ENCODE measurements at regions not wholly inside any gene's neighbourhood (a gene's known extent, or its start where the extent isn't known, plus 50 kb on each side); places are given as distances from the start of the nearest gene placed in this dataset.
"Not testable (repeated sequence)": the region's sequence is repeated elsewhere in the genome, so short reads cannot be mapped to it uniquely, and the experiment has no call there.

DNA sequence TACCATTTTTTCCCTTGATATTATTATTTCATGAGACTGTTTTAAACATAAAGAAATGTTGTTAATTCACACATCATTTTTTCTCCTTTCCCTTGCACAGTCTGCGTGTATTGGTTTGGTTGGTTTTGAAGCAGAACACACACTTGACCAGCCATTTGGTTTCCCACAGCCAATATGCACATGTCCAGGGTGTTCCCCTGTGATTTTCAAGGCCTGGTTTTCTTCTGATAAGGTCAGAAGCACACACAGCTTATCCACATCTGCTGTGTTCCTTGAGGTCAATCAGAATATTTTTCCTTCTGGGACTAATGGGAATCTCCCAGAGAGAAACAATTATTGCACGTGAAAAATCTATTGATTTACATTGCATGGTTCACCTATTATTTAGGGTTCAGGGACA lies 103.2 kb upstream of the EFEMP1 start:
- no peak overlapping the region for H3K4me3 Mint-ChIP-seq
- no peak for DNase-seq
- H3K27ac Mint-ChIP-seq: no peak overlapping the region
- H3K36me3 Mint-ChIP-seq (ENCODE audit: low read depth): no peaks in the 10 kb centered on the region
- CTCF ChIA-PET: no interaction called here
- H3K9me3 Mint-ChIP-seq (ENCODE audit: insufficient read depth): no peaks in the 10 kb centered on the region
- ATAC-seq: no peak
- H3K4me1 Mint-ChIP-seq (ENCODE audit: low read depth): no peaks in the 10 kb centered on the region
- POLR2A ChIA-PET: no interaction called here
- no peaks in the 10 kb centered on the region for H3K27me3 Mint-ChIP-seq (ENCODE audit: low read depth)

DNA sequence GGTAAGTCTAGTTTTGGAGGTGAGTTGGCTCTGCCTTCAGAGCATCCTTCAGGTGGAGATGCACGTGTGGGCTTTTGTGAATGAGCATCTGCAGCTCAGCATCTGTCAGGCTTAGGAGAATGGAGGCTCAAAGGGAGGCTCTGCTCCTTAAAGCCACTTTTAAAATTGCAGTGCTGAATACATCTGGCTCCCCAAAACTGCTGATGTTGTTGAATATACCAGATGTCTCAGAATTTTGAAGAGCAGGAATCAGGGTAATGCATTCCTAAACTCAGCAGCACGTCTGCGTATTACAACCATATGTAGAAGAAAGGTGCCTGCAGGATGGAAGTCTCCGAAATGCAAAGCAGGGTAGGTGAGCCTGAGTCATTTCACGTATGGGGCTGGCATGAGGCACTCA lies 106.5 kb upstream of the EFEMP1 start:
- ATAC-seq: no peak
- CTCF ChIA-PET: no interaction called here
- no peak for DNase-seq
- H3K4me3 Mint-ChIP-seq: no peak overlapping the region
- no peaks in the 10 kb centered on the region for H3K4me1 Mint-ChIP-seq (ENCODE audit: low read depth)
- POLR2A ChIA-PET: no interaction called here
- H3K27me3 Mint-ChIP-seq (ENCODE audit: low read depth): no peaks in the 10 kb centered on the region
- H3K27ac Mint-ChIP-seq: no peak overlapping the region
- no peaks in the 10 kb centered on the region for H3K9me3 Mint-ChIP-seq (ENCODE audit: insufficient read depth)
- no peaks in the 10 kb centered on the region for H3K36me3 Mint-ChIP-seq (ENCODE audit: low read depth)

GRCh38 chr2:56030901-56031300 lies 107.3 kb upstream of the EFEMP1 start:
- Mint-ChIP-seq H3K4me1 (ENCODE audit: low read depth) (no peaks in the 10 kb centered on the region), H3K27ac (no peak overlapping the region), H3K4me3 (no peak overlapping the region), H3K9me3 (ENCODE audit: insufficient read depth) (no peaks in the 10 kb centered on the region), H3K27me3 (ENCODE audit: low read depth) (no peaks in the 10 kb centered on the region), H3K36me3 (ENCODE audit: low read depth) (no peaks in the 10 kb centered on the region)
- no peak for ATAC-seq
- ChIA-PET POLR2A (no interaction called here), CTCF (no interaction called here)
- no peak for DNase-seq

DNA sequence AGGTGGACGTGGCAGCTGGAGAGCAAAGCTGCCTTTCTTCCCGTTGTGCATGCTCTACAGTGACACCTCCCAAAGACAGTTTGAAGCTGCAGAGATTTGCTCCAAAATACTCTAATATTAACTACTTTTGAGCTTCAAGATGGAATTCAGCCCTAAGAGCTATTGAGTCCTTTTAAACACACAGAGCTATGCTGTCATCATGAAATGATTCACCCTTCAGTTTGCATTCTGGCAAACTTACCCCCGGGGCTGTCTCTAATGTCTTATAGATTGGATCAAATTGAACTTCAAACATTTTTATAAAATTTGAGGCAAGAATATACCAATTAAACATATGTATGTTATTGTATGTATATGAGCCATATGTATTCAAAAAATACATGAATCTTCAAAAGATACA lies 110.7 kb upstream of the EFEMP1 start:
- H3K36me3 Mint-ChIP-seq (ENCODE audit: low read depth): no peaks in the 10 kb centered on the region
- no peaks in the 10 kb centered on the region for H3K9me3 Mint-ChIP-seq (ENCODE audit: insufficient read depth)
- CTCF ChIA-PET: no interaction called here
- H3K27ac Mint-ChIP-seq: no peak overlapping the region
- ATAC-seq: no peak
- H3K27me3 Mint-ChIP-seq (ENCODE audit: low read depth): no peaks in the 10 kb centered on the region
- H3K4me1 Mint-ChIP-seq (ENCODE audit: low read depth): no peaks in the 10 kb centered on the region
- no peak for DNase-seq
- H3K4me3 Mint-ChIP-seq: no peak overlapping the region
- POLR2A ChIA-PET: no interaction called here

DNA sequence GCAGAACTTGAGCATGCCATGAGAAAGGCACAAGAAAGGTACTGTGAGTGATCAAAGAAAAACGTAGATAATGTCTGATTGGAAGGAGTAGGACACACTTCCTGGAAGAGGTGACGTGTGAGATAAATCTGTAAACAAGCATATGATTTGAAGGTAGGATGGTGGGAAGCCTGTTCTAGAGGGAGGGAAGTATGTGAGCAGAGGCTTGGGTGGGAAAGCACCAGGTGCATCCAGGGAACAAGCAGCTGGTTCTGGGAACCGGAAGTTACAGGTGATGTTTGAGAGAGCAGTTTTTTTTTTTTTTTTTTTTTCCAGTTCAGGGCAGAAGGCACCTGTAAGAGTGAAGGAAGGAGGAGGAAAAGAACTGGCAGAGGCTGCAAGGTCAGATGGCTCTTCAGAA lies 116.6 kb upstream of the EFEMP1 start:
- H3K27me3 Mint-ChIP-seq (ENCODE audit: low read depth): no peaks in the 10 kb centered on the region
- no peak overlapping the region for H3K27ac Mint-ChIP-seq
- no peak overlapping the region for H3K4me3 Mint-ChIP-seq
- H3K4me1 Mint-ChIP-seq (ENCODE audit: low read depth): no peaks in the 10 kb centered on the region
- POLR2A ChIA-PET: no interaction called here
- CTCF ChIA-PET: no interaction called here
- no peaks in the 10 kb centered on the region for H3K9me3 Mint-ChIP-seq (ENCODE audit: insufficient read depth)
- H3K36me3 Mint-ChIP-seq (ENCODE audit: low read depth): no peaks in the 10 kb centered on the region
- no peak for DNase-seq
- no peak for ATAC-seq

- Mint-ChIP-seq H3K4me1 (ENCODE audit: low read depth) (no peaks in the 10 kb centered on the region), H3K27ac (no peak overlapping the region), H3K9me3 (ENCODE audit: insufficient read depth) (no peaks in the 10 kb centered on the region), H3K4me3 (no peak overlapping the region), H3K27me3 (ENCODE audit: low read depth) (no peaks in the 10 kb centered on the region), H3K36me3 (ENCODE audit: low read depth) (no peaks in the 10 kb centered on the region)
- CTCF ChIA-PET: no interaction called here
- ATAC-seq (no peak), DNase-seq (no peak)
- POLR2A ChIA-PET: no interaction called here
These were observed 117.3 kb upstream of the EFEMP1 start for GRCh38 chr2:56040834-56041233.

DNA sequence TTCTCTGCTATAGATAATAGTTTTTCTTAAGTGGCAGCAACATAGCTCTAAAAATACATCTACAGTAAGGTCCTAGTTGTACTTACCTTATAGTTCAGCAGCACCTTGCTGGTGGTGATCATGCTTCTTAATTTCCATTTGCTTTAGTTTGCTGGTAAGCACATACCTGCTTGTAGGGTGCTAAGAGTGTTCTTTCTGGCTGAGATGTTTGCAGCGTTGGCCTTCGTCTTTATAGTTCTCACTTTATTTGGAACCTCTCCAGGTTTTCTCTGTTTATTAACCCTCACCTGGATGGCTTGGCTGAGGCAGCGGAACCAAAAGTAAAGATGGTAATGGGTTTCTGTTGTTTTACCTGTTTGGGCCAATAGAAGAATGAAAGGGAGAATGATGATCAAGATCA lies 123.6 kb upstream of the EFEMP1 start:
- ChIA-PET POLR2A (no interaction called here), CTCF (no interaction called here)
- Mint-ChIP-seq H3K4me1 (ENCODE audit: low read depth) (no peaks in the 10 kb centered on the region), H3K27me3 (ENCODE audit: low read depth) (no peaks in the 10 kb centered on the region), H3K27ac (no peak overlapping the region), H3K9me3 (ENCODE audit: insufficient read depth) (no peaks in the 10 kb centered on the region), H3K4me3 (no peak overlapping the region), H3K36me3 (ENCODE audit: low read depth) (no peaks in the 10 kb centered on the region)
- DNase-seq: no peak
- no peak for ATAC-seq

DNA sequence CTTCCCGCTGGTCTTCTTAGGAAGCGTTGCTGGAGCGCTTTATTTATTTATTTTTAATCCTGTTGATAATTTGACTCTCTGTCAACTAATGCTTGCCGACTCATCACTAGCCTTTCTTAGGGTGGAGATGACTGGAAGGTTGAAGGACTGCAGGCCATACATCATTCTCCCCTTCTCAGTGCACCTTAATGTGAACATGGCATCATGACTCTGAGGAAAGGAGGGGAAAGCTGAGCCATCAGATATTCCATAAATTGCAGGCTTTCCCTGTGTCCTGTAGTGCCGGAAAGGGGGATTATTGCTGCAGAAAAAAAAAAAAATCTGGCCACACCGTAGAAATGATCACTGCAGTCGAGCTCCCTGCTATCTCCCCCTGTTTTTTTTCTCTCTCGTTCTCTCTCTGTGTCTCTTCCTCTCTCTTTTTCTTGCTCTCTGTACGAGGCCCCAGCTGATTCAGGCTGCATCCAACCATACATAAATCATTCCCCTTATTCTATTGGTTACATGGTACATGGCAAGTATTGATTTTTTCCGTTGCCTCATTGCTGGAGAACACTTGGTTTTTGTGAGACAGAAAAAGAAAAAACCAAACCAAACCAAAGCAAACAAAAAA lies 125.8 kb upstream of the EFEMP1 start:
- ATAC-seq (no peak), DNase-seq (no peak)
- Mint-ChIP-seq H3K27ac (no peak overlapping the region), H3K4me3 (no peak overlapping the region), H3K36me3 (ENCODE audit: low read depth) (no peaks in the 10 kb centered on the region), H3K4me1 (ENCODE audit: low read depth) (no peaks in the 10 kb centered on the region), H3K9me3 (ENCODE audit: insufficient read depth) (no peaks in the 10 kb centered on the region), H3K27me3 (ENCODE audit: low read depth) (no peaks in the 10 kb centered on the region)
- CTCF ChIA-PET: no interaction called here
- POLR2A ChIA-PET: no interaction called here

DNA sequence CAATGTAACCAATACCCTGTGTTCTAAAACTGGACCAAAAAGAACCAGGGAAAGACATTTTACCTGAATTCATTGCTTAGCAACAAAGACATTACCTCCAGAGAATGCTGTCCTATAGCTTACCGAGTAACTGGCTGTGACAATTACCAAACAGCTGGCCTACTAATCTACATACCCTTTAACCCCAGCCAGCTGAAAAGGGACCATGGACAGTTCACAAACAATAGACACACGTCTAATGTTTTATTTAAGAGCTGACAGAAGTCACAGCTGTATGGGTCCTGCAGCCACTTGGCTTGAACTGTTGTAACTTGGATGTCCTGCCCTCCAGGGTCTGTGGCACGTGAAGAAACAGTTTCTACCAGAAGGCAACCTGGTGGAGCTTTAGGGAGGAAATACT lies 130.1 kb upstream of the EFEMP1 start:
- H3K36me3 Mint-ChIP-seq (ENCODE audit: low read depth): no peaks in the 10 kb centered on the region
- ChIA-PET POLR2A (no interaction called here), CTCF (no interaction called here)
- H3K9me3 Mint-ChIP-seq (ENCODE audit: insufficient read depth): no peaks in the 10 kb centered on the region
- no peaks in the 10 kb centered on the region for H3K27me3 Mint-ChIP-seq (ENCODE audit: low read depth)
- H3K4me1 Mint-ChIP-seq (ENCODE audit: low read depth): no peaks in the 10 kb centered on the region
- ATAC-seq: no peak
- no peak overlapping the region for H3K27ac Mint-ChIP-seq
- DNase-seq: no peak
- no peak overlapping the region for H3K4me3 Mint-ChIP-seq

DNA sequence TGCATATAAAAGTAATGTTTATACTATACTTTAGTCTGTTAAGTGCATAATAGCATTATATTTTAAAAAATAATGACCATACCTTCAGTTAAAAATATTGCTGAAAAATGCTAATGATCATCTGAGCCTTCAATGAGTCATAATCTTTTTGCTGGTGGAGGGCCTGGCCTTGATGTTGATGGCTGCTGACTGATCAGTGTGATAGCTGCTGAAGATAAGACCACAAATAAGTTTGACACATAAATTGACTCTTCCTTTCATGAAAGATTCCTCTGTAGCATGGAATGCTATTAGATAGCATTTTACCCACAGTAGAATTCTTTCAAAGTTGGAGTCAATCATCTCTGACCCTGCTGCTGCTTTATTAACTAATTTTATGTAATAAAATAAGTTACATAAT lies 128.4 kb upstream of the CCDC85A start:
- Mint-ChIP-seq H3K4me3 (no peak overlapping the region), H3K27me3 (ENCODE audit: low read depth) (no peaks in the 10 kb centered on the region), H3K9me3 (ENCODE audit: insufficient read depth) (no peaks in the 10 kb centered on the region), H3K27ac (no peak overlapping the region), H3K36me3 (ENCODE audit: low read depth) (no peaks in the 10 kb centered on the region), H3K4me1 (ENCODE audit: low read depth) (no peaks in the 10 kb centered on the region)
- POLR2A ChIA-PET: no interaction called here
- CTCF ChIA-PET: no interaction called here
- no peak for ATAC-seq
- DNase-seq: no peak

DNA sequence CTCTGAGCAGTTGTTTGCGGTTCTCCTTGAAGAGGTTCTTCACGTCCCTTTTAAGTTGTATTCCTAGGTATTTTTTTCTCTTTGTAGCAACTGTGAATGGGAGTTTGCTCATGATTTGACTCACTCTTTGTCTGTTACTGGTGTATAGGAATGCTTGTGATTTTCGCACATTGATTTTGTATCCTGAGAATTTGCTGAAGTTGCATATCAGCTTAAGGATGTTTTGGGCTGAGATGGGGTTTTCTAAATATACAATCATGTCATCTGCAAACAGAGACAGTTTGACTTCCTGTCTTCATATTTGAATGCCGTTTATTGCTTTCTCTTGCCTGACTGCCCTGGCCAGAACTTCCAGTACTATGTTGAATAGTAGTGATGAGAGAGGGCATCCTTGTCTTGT lies 122.5 kb upstream of the CCDC85A start:
- not testable (repeated sequence) for H3K4me3 Mint-ChIP-seq

GRCh38 chr2:56068746-56069145 lies 115.0 kb upstream of the CCDC85A start:
- ATAC-seq (no peak), DNase-seq (no peak)
- H3K36me3 Mint-ChIP-seq (ENCODE audit: low read depth): no peaks in the 10 kb centered on the region
- no peak overlapping the region for H3K27ac Mint-ChIP-seq
- ChIA-PET CTCF (no interaction called here), POLR2A (no interaction called here)
- no peaks in the 10 kb centered on the region for H3K4me1 Mint-ChIP-seq (ENCODE audit: low read depth)
- no peaks in the 10 kb centered on the region for H3K27me3 Mint-ChIP-seq (ENCODE audit: low read depth)
- no peaks in the 10 kb centered on the region for H3K9me3 Mint-ChIP-seq (ENCODE audit: insufficient read depth)
- H3K4me3 Mint-ChIP-seq: no peak overlapping the region

More for the DNA sequence above, 122.5 kb upstream of the CCDC85A start:
- DNase-seq; H3K9me3 Mint-ChIP-seq (ENCODE audit: insufficient read depth); CTCF ChIA-PET; H3K4me1 Mint-ChIP-seq (ENCODE audit: low read depth); H3K27ac Mint-ChIP-seq; H3K27me3 Mint-ChIP-seq (ENCODE audit: low read depth); ATAC-seq; POLR2A ChIA-PET; H3K36me3 Mint-ChIP-seq (ENCODE audit: low read depth): not testable (repeated sequence)

- Mint-ChIP-seq H3K27ac (no peak overlapping the region), H3K27me3 (ENCODE audit: low read depth) (no peaks in the 10 kb centered on the region), H3K4me3 (no peak overlapping the region), H3K4me1 (ENCODE audit: low read depth) (no peaks in the 10 kb centered on the region), H3K9me3 (ENCODE audit: insufficient read depth) (no peaks in the 10 kb centered on the region), H3K36me3 (ENCODE audit: low read depth) (no peaks in the 10 kb centered on the region)
- ATAC-seq: no peak
- ChIA-PET POLR2A (no interaction called here), CTCF (no interaction called here)
- DNase-seq: no peak
These were observed 106.4 kb upstream of the CCDC85A start for GRCh38 chr2:56077359-56077915.
